Stimulated activated CD8-positive, alpha-beta memory T cell treated with anti-CD3 and anti-CD28 coated beads, Interleukin-7, amount 100 ng/mL, for 48 hours (primary cell): ENCODE measurements at regions not wholly inside any gene's neighbourhood (a gene's known extent, or its start where the extent isn't known, plus 50 kb on each side); places are given as distances from the start of the nearest gene placed in this dataset.
"Not testable (repeated sequence)": the region's sequence is repeated elsewhere in the genome, so short reads cannot be mapped to it uniquely, and the experiment has no call there.

ENCODE experiments used
- DNase-seq, 2 donors: peaks; one replicate each; pipeline ENCODE4 v3.0.0-alpha.2; 2020; ENCODE audit warnings: low read depth in 1 of 2; ENCODE audit errors: extremely low read depth in 1 of 2

DNA sequence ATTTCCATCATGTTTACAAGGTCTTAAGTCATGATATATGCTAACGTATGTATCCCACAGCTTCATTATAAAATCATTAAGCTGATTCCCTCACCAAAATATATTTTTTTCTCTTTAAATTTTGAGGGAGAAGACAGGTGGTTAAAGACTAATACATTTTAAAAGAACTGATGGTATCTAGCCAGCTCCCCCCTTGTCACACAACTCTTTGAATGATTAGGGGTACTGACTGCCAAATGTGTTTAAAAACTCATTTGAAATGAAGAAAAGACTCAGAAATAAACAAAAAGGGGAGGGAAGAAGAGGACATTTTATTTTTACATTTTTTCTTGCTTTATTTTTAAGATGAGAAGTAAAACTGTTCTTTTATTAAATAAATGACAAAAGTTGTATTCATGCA, 805.3 kb downstream of the SATB2 start:
- no peak for DNase-seq

DNA sequence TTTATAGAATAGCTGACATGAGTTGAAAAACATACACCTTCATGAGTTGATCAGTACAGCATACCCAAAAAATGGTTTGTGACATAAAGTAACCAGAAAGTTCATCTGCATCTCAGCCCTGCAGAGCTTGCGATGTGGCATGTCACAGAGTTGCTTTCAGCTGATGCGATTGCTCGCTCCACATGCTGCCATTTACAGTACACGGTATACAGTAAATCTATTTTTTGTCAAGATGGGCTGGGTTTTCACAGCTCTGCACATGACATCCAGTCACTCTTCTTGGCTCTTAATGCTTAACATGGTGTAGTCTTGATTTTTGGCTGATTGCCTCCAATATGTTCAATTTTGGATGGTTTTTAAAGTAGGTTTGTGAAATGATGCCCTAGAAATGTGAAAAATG, 811.9 kb downstream of the SATB2 start:
- DNase-seq, result no peak

DNA sequence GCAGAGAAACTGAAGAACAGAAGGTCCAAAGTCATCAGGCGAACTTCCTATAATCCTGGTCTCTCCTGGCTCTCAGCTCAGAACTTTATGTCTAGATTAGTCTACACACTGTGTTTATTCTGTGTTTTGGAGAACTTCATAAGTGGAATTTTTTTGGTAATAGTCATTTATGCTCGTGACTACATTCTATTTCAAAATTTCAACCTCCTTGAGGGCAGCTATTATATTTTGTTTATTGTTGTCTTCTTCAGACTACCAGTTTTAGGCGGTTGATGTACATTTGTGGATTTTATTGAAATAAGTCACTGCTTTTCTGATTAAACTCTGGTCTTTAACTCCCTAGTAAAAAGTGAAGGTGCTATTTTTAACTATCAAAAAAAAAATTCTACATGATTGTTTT, 816.6 kb downstream of the SATB2 start:
- DNase-seq, result no peak

DNA sequence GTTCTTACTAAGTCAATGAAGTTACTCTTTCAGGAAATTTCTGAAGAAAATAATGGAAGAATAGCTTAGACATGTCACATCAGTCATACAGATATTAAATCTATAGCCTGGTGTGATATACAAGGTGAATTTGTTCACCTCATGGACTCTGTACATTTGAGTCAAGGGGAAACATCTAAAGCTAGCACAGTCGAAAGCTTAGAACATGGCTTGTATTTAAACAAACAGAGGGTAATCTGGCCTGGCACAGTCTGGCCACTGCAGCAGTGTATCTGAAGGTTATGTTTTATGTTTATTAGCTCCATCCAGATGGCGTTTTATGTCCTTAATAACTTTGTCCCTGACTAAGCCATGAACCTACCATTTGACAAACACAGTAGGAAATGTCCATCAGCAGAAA, 817.3 kb downstream of the SATB2 start:
- no peak for DNase-seq

DNA sequence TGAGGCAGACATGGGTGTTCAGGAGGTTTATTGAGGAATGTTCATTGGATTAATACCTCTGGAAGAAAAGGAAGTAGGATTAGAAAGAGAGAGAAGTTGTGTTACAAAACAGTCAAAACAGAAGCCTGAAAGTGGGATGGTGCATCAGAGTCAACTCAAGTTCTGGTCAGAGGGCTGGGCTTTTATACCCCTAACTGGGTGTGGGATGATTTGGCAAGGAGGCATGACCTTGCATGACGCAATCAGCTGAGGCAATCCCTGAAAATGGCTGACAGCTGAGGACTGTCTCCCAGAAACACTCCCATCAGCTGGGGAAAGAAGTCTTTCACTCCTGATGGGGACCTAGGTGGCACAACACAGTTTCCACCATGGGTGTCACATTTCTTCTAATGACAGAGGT, 818.2 kb downstream of the SATB2 start:
- no peak for DNase-seq

DNA sequence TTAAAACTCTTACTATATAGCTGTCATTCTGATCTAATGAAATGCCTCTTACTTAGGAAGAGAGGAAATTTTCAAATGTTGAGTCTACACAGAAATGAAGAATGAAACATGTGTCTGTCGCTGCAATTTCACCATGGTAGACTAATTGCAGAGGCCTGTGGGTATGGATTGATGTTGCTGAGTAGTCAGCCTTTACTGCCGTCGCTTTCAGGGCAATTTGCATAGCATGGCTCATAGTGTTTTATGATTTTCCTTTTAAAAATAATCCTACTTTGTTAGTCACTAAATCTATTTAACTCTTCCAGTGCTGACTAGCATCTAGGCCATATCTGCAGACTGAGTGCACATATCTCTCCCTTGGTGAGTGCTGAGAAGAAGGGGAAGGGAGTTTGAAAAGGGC, 819.2 kb downstream of the SATB2 start:
- no peak for DNase-seq

DNA sequence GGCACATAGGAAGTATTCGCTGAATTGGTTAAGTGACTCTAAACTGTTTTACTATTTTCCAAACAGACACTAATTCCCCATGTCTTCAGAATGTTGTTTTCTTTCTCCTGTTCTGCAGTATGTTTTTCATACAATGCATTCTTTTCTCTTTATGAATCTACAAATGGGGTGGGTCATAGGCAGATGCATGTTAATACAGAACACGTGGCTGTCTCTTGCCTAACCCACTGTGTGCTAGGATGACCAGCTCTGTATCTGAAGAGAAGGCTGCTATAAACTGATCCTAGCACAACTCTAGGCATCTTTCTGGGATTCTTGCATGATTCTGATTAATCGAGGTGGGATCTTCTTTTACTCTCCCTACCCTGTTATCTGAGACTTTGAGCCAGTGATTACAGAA, 826.0 kb downstream of the PLCL1 start:
- no peak for DNase-seq

DNA sequence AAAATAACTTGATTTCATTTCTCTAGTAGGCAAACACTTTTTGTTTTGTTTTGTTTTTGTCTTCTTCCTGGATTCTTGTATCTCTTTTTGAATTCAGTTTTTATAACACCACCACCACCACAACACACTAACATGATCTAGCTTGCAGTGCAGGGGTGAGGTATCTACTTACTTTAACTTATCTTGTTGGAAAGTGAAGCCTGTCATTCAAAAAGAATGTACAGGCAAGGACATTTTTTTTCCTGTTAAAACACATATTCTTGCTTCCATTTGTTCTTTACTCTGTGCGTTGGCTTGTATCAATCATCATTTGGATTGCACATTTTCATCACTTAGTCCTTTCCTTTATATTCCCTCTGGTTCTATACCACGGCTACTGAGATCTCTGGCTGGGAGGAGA, 824.2 kb downstream of the PLCL1 start:
- DNase-seq, result no peak

DNA sequence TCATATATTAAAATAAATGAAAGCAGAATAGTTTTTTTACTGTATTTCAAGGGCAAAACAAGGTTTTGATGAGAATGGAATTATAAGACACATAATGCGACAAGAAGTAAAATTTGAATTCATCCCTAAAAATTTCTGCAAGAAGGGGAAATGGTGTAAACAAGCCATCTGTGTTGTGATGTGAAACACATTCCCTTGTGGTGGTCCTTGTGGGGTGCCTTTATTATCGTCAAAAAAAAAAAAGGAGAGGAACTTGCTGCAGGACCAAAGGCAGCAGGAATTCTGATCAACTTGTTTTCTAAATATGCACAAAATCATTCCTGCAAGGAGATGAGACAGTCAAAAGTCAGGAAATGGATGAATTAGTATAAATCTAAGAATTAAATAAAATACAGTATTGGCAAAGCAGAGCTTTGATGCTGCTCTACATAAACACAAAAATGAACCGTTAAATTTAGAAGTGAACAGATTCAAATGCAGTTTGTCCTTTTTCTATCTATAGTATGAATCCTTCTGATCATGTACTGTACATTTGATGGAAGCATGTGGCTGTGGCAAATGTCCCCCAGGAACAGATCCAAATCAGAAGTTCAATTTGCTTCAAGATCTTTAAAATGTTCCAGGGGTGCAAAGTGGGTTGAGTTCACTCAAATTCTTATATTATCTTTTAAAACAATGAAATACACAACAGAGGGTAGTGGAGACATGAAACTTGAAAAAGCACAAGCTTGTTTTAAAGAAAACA, 818.8 kb downstream of the PLCL1 start:
- no peak for DNase-seq

DNA sequence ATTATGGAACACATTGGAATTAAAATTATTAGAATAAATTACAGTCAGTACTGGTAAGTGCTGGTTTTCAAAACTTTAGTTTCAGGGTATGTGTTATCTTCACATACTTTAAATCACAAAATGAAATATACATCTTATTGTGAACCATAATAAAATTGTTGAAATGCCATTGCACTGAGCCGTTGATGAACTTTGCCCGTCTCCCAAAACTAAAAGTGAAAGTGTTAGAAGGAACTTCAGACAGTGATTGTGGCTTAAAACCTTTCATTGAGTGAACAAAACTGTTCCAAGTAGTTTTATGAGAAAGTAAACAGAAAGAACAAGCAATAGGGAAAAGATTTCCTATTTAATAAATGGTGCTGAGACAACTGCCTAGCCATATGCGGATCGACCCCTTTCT, 811.6 kb downstream of the PLCL1 start:
- DNase-seq, result no peak

DNA sequence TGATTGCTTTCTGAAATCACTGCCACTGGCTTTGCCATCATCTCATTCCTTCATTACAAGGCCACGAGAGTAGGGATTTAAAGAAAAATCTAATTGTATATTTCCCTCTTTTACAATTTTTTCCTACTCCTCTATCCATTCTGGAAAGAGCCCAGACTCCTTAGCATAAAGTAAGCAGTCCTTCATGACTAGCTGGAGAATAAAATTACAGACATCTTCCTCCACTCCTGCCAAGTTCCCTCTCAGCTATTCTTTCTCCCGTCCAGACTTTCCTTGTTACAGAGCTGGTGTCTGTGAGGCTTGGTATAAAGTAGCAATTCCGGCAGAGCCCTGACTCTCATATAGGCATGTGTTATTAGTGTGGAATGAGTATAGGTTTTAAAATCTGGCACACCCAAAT, 806.8 kb downstream of the PLCL1 start:
- no peak for DNase-seq

DNA sequence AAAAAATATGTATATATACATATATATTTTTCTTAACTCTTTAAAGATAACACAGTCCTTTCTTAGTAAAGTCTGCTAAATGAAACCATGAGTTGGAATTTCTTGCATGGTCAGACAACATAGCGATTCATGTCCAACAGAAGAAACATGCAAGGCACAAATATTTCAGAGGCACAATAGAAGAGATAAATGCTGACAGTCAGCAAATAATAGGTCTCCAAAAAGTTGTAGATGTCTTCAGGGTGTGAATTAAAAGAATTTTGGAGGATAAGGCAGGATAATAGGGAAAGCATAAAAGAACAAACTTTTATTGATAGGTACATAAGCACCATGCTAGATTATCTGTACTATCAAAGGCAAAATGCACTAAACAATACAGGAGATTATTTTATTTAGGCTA, 800.2 kb downstream of the PLCL1 start:
- no peak for DNase-seq

DNA sequence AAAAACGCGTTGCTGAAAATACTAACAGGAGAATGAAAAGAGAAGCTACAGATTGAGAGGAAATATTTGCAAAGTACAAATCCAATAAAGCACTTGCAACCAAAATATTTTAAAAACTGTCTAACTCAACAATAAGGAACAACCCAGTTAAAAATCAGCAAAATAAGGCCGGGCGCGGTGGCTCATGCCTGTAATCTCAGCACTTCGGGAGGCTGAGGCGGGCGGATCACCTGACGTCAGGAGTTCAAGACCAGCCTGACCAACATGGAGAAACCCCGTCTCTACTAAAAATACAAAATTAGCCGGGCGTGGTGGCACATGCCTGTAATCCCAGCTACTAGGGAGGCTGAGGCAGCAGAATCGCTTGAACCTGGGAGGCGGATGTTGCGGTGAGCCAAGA, 798.6 kb downstream of the PLCL1 start:
- DNase-seq, result not testable (repeated sequence)

DNA sequence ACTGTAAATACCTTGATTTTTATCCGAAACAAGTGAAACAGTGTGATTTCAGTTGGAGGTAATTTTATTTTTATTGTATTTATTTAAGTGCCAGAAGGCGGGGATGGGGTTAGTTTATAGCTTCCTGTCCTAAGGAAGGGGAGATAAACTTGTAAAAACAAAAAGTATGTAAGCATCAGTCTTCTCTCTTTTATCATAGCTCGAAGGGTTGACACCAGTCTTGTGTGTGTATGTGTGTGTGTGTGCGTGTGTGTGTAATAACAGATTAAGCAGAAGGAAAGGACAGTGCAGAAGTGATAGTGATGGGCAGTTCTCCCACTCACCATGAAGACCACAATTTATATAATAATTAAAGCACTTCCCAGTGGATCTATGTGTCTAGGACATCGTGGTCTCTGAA, 793.3 kb downstream of the PLCL1 start:
- DNase-seq, result no peak

DNA sequence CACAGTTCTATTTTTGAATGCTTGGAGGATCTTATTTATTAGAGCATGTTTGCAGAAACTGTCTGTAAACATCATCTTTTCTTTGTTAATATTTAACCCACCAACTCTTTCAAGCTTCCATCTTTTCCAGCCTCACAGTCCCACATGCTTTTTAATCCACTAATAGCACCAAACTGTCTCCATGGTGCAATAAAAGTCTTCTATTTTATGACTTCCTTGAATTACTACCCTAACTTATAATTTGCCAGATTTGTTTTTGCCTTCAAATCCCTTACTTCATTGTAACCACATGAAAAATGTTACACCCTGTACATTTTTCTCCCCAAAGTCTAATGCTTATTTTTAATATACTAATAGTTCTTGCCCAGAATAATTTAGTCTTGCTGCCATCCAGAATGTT, 792.6 kb downstream of the PLCL1 start:
- DNase-seq, result no peak

DNA sequence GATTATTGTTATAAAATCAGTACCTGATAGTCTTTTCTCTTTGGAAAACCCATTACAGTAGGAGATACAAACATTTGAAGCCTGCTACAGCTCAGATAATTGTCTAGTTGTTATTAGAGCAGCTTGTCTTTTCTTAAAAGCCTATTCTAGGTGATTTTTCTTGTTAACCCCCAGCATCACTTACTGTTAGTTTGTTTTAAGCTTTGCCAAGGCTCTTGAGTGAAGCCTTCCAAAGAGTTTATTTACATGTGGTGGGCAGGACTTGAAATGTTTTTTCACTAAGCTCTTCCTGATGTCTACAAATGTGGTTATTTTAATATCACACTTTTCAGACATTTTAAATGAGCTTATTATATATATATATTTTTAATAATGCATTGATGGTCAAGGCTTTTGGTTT, 791.3 kb downstream of the PLCL1 start:
- no peak for DNase-seq

DNA sequence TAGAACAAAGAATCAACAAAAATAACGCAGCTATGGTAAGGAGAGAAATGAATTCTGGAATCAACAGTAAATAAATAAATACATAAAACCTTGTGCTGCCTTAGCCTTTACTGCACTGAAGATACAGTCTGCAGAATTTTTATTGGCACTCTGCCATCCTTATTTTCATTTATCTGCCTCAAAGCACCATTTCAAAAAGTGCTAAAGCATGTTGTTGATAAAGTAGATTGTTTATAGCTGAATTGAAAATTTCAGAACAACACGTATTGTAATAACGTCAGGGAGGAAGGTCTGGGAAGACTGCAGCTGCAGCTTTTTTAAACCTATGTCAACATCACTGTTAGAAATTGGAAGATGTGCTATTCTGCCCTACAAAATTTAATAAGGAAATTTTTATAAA, 787.2 kb downstream of the PLCL1 start:
- no peak for DNase-seq

DNA sequence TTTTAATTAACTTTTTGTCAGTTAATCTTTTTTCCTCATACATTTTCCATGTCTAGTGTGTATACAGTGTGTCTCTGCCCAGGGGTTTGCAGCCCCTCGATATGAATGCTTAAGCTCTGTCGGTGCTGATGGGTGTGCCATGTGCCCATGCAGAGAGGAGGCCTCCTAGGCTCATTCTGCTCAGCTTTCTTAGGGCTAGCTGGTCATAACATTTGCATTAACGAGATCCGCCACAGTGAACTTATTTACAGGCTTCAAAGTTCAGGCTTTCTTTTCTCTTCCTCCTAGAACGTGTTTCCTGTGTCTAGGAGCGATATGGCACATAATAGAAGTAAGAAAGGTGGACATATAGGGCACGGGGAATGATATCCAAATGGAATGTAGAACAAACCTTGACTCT, 783.3 kb downstream of the PLCL1 start:
- DNase-seq, result no peak

DNA sequence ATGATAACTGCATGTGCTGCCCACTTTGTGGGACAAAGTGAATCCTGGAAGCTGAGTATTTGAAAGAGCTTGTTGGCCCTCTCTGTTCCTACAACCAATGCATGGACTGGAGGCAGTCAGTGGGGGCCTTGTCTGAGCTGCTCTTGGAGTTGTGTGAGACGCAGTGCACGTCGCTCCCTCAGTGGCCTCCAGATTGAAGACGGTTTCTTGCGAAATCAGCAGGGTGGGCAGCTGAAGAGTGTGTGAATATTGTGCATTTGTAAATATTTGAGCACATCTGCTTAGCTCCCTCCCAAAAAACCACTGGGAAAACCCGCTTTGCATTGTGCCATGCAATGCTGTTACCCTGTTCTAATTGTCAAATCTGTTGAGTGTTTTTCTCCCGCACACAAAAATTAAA, 782.8 kb downstream of the PLCL1 start:
- no peak for DNase-seq

DNA sequence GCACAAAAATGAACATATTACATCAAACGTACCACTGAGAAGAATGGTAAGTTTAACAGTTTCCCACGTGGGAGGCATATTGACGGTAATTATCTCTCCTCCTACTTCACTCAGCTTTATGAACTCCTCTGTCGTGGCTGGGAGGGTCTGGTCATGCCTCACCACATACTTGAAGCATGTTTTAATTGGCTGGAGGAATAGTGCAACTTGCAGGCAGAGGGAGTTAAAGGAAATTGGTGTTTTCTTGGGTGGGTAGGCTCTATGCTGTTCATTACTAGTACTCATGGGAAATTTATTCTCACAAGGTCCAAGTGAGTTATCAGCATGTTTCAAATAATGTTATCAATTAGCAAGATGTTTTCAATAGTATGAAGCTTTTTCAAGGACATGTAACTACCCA, 767.0 kb downstream of the PLCL1 start:
- no peak for DNase-seq

DNA sequence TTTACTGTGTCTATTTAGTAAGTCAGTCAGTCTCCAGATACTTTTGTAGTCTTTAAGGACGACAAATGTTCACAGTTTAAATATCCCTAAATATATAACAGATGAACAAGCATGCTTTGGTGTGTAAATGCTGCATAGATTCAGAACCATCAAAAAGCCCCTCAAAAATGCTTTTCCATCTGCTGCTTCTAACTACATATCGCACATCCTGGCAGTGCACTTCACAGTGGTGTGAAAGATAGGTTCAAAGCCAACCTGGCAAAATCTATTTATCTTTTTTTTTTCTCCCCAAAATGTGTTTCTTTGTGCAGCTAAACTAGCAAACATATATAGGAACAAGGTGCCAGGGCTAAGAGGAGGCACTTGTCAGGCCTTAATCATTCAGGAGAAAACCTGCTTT, 753.8 kb downstream of the PLCL1 start:
- no peak for DNase-seq

DNA sequence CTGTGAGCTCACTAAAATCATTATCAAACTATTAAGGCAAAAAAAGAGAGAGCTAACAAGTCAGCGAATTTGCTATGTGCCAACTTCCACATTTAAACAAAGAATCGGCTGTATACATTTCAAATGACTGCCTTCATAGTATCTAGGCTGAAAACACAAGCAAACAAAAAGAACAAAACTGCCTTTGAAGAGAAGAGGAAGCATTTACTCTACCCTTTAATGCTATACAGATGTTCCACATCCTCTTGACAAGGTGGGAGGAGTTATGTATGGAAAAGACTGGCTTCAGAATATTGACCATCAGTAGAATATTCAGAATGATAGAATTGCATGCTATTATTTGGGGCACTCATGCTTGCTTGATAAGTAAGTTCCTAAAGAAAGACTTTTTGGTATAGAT, 741.7 kb downstream of the PLCL1 start:
- no peak for DNase-seq

DNA sequence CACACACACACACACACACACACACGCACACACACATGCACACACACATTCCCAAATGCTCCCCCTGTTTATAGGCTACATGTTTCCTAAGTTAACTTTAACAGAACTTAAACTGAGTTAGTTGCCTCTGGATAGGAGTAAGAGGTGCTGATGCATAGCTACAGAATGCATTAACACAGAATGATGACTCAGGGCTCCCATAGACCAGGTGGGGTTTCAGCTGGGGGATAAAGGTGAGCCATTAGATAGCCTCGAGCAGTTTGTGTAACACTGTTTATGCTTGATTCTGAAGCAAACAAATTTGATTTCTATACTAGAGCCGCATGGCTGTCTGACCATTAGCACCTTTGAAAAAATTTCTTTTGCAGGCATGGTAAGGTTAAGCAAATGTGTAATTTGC, 741.0 kb downstream of the PLCL1 start:
- no peak for DNase-seq
